Prostate gland (tissue), 2 donors: ENCODE measurements at regions not wholly inside any gene's neighbourhood (a gene's known extent, or its start where the extent isn't known, plus 50 kb on each side); places are given as distances from the start of the nearest gene placed in this dataset.

Experiments used
- CTCF ChIP-seq, 4 experiments: fragments of 200-600 bp in 2 of 4; fragments of 450-650 bp in 2 of 4; sonication (generic) in 2 of 4; IDR thresholded peaks; 1 replicate in 3 of 4; 2 replicates in 1 of 4; pipeline ENCODE4 v1.5.1; 2016 to 2019; ENCODE audit warnings: antibody characterized with exemption in 4 of 4, mild to moderate bottlenecking in 2 of 4, moderate library complexity in 2 of 4
- POLR2AphosphoS5 ChIP-seq: sonication (generic); formaldehyde crosslinking; IDR thresholded peaks from one replicate; pipeline ENCODE4 v1.6.1; 2017; ENCODE audit warnings: antibody characterized with exemption

GRCh38 chr12:131346555-131347344 is 364.1 kb upstream of the SFSWAP start:
- TF ChIP-seq CTCF (IDR thresholded peaks at IDR 0.05) (no peak), POLR2AphosphoS5 (no peak)
